ENCODE measurements at regions not wholly inside any gene's neighbourhood (a gene's known extent, or its start where the extent isn't known, plus 50 kb on each side); places are given as distances from the start of the nearest gene placed in this dataset.

- TF ChIP-seq CTCF (optimal IDR thresholded peaks at IDR 0.05 in 1 of 3, IDR thresholded peaks at IDR 0.05 in 1 of 3, conservative IDR thresholded peaks at IDR 0.05 in 1 of 3; ENCODE audit: extremely low read depth in 1 of 3, insufficient read depth in 2 of 3, low read length in 3 of 3) = no peak
- no peak for TF ChIP-seq EZH2 (IDR thresholded peaks at IDR 0.05; ENCODE audit: low read length)
Measured at GRCh38 chr4:92014067-92014466, 289.7 kb upstream of the GRID2 start.
